Endothelial cell (in vitro differentiated cells): ENCODE measurements at regions not wholly inside any gene's neighbourhood (a gene's known extent, or its start where the extent isn't known, plus 50 kb on each side); places are given as distances from the start of the nearest gene placed in this dataset.

ENCODE experiments used
- DNase-seq: peaks from one replicate; pipeline ENCODE4 v3.0.0; 2021; ENCODE audit warnings: low spot score
- H3K27ac Mint-ChIP-seq: one replicate; pipeline ENCODE4 v1.8.0; 2021; ENCODE audit warnings: mixed read lengths, inconsistent platforms; ENCODE audit not compliant: unreplicated experiment
- H3K27me3 Mint-ChIP-seq: one replicate; pipeline ENCODE4 v1.8.0; 2021; ENCODE audit warnings: mild to moderate bottlenecking, moderate library complexity, mixed read lengths, inconsistent platforms; ENCODE audit not compliant: unreplicated experiment
- H3K36me3 Mint-ChIP-seq: one replicate; pipeline ENCODE4 v1.8.0; 2021; ENCODE audit warnings: mild to moderate bottlenecking, low read depth, mixed read lengths, inconsistent platforms; ENCODE audit not compliant: unreplicated experiment
- H3K4me1 Mint-ChIP-seq: one replicate; pipeline ENCODE4 v1.8.0; 2021; ENCODE audit warnings: mild to moderate bottlenecking, mixed read lengths, inconsistent platforms; ENCODE audit not compliant: unreplicated experiment
- H3K4me3 Mint-ChIP-seq: one replicate; pipeline ENCODE4 v1.8.0; 2021; ENCODE audit warnings: mild to moderate bottlenecking, mixed read lengths, inconsistent platforms; ENCODE audit not compliant: unreplicated experiment
- H3K9me3 Mint-ChIP-seq: one replicate; pipeline ENCODE4 v1.8.0; 2021; ENCODE audit warnings: mixed read lengths, inconsistent platforms; ENCODE audit not compliant: unreplicated experiment
- CTCF ChIP-seq: fragments of 200-600 bp; sonication (generic); IDR thresholded peaks from one replicate; pipeline ENCODE4 v1.5.0; 2021; ENCODE audit warnings: antibody characterized with exemption; ENCODE audit not compliant: unreplicated experiment

DNA sequence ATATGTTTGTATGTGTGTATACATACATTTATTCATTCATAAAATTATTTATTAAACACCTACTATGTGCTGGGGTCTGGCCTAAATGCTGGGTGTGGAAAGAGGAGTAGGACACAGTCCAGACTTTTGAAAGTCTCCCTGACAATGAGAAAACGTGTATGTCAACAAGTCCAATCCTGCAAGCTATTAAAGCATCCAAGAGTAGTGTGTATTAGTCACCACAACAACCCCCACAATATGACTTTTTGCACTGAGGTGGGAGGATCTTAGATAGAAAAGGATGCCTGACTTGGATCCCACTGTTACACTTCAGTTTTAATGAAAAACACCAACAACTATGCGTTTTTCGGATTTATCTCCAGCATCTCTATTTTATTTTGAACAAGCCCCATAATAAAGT lies 446.4 kb downstream of the EPHA4 start:
- peaks cover 16% of the 10 kb centered on the region for H3K36me3 Mint-ChIP-seq
- DNase-seq, result no peak
- TF ChIP-seq CTCF, result no peak
- no peak overlapping the region for H3K27ac Mint-ChIP-seq
- H3K9me3 Mint-ChIP-seq, result peaks cover 6% of the 10 kb centered on the region
- peaks cover 5% of the 10 kb centered on the region for H3K27me3 Mint-ChIP-seq
- no peaks in the 10 kb centered on the region for H3K4me1 Mint-ChIP-seq
- H3K4me3 Mint-ChIP-seq, result no peak overlapping the region

DNA sequence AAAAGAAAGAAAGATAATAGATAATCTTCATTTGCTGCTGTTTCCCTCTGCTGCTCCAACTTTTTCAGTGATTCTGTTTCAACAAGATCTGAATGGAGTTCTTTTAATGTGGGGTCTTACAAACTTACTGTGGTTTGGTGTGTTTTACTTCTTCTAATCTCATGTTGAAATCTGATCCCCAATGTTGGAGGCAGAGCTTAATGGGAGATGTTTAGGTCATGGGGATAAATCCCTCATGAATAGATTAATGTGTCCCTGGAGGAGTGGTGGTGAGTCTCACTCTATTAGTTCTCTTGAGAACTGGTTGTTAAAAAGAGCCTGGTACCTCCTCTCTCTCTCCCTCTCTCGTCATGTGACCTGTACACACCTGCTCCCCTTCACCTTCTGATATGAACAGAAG lies 442.4 kb downstream of the EPHA4 start:
- Mint-ChIP-seq H3K4me3 (no peak overlapping the region), H3K27ac (no peak overlapping the region), H3K4me1 (no peaks in the 10 kb centered on the region), H3K9me3 (peaks cover 6% of the 10 kb centered on the region), H3K36me3 (peaks cover 16% of the 10 kb centered on the region), H3K27me3 (peaks cover 5% of the 10 kb centered on the region)
- TF ChIP-seq CTCF, result no peak
- DNase-seq, result no peak

GRCh38 chr2:221130431-221130830 lies 441.7 kb downstream of the EPHA4 start:
- DNase-seq, result no peak
- no peaks in the 10 kb centered on the region for H3K4me1 Mint-ChIP-seq
- peaks cover 6% of the 10 kb centered on the region for H3K9me3 Mint-ChIP-seq
- H3K36me3 Mint-ChIP-seq, result peaks cover 16% of the 10 kb centered on the region
- TF ChIP-seq CTCF, result no peak
- peaks cover 5% of the 10 kb centered on the region for H3K27me3 Mint-ChIP-seq
- no peak overlapping the region for H3K4me3 Mint-ChIP-seq
- H3K27ac Mint-ChIP-seq, result no peak overlapping the region

DNA sequence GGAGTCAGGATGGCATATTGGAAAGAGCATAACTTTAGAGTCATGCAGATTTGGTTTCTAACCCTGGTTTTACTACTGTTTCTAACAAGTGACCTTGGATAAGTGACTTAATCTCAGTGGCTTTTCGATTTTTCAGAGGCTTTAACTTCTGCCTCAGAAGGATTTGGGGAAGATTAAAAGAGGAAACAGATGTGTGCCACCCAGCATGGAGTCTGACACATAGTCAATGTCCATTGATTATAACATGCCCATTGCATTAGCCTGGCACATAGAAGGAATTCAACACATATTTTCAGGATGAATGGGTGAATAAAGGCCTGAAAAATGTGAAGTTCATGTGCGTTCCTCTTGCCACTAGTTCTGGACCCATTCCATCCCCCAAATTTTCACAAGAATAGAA lies 438.2 kb downstream of the EPHA4 start:
- peaks cover 3% of the 10 kb centered on the region for H3K27me3 Mint-ChIP-seq

GRCh38 chr2:221134718-221135117 lies 437.4 kb downstream of the EPHA4 start:
- Mint-ChIP-seq H3K27ac (no peak overlapping the region), H3K9me3 (no peaks in the 10 kb centered on the region), H3K4me1 (no peaks in the 10 kb centered on the region), H3K36me3 (no peaks in the 10 kb centered on the region), H3K27me3 (peaks cover under 1% of the 10 kb centered on the region), H3K4me3 (no peak overlapping the region)
- no peak for TF ChIP-seq CTCF
- no peak for DNase-seq

More for the DNA sequence above, 438.2 kb downstream of the EPHA4 start:
- Mint-ChIP-seq H3K9me3 (no peaks in the 10 kb centered on the region), H3K4me1 (no peaks in the 10 kb centered on the region), H3K27ac (no peak overlapping the region), H3K36me3 (peaks cover 3% of the 10 kb centered on the region), H3K4me3 (no peak overlapping the region)
- no peak for DNase-seq
- TF ChIP-seq CTCF, result no peak
